IPS-15b (cell line): ENCODE measurements at regions not wholly inside any gene's neighbourhood (a gene's known extent, or its start where the extent isn't known, plus 50 kb on each side); places are given as distances from the start of the nearest gene placed in this dataset.
A peak's percentile ranks its signal among the peaks of the same experiment; 100 is the strongest.
"Not testable (repeated sequence)": the region's sequence is repeated elsewhere in the genome, so short reads cannot be mapped to it uniquely, and the experiment has no call there.

ENCODE experiments used
- H3K27me3 ChIP-seq: one replicate; pipeline ENCODE4 v1.6.1; 2013; ENCODE audit warnings: low read length; ENCODE audit not compliant: control insufficient read depth, insufficient read depth
- H3K36me3 ChIP-seq: one replicate; pipeline ENCODE4 v1.6.1; 2013; ENCODE audit warnings: low read length; ENCODE audit not compliant: control insufficient read depth, insufficient read depth
- H3K4me1 ChIP-seq: one replicate; pipeline ENCODE4 v1.6.1; 2013; ENCODE audit warnings: mild to moderate bottlenecking, low read length; ENCODE audit not compliant: control insufficient read depth, insufficient read depth
- H3K4me3 ChIP-seq: one replicate; pipeline ENCODE4 v1.5.1; 2013; ENCODE audit warnings: low read depth, low read length
- H3K9ac ChIP-seq: one replicate; pipeline ENCODE4 v1.6.1; 2013; ENCODE audit warnings: low read depth, mild to moderate bottlenecking, low read length
- H3K9me3 ChIP-seq: one replicate; pipeline ENCODE4 v1.6.1; 2013; ENCODE audit warnings: mild to moderate bottlenecking, low read length; ENCODE audit not compliant: control insufficient read depth, insufficient read depth

- Histone ChIP-seq H3K4me1 (no peaks in the 10 kb centered on the region), H3K9me3 (no peaks in the 10 kb centered on the region), H3K9ac (no peak overlapping the region), H3K4me3 (peak overlapping the region; percentile 66), H3K36me3 (no peaks in the 10 kb centered on the region), H3K27me3 (no peaks in the 10 kb centered on the region)
Measured at GRCh38 chr22:41023299-41023623, 69.1 kb upstream of the EP300 start.

- no peaks in the 10 kb centered on the region for H3K27me3 ChIP-seq
- peaks cover 4% of the 10 kb centered on the region for H3K4me1 ChIP-seq
- H3K9ac ChIP-seq, result no peak overlapping the region
- H3K4me3 ChIP-seq, result no peak overlapping the region
- no peaks in the 10 kb centered on the region for H3K9me3 ChIP-seq
- H3K36me3 ChIP-seq, result no peaks in the 10 kb centered on the region
Measured at GRCh38 chr22:41028841-41029240, 63.6 kb upstream of the EP300 start.

- Histone ChIP-seq H3K27me3 (no peaks in the 10 kb centered on the region), H3K36me3 (no peaks in the 10 kb centered on the region), H3K4me3 (no peak overlapping the region), H3K4me1 (peaks cover 4% of the 10 kb centered on the region), H3K9me3 (no peaks in the 10 kb centered on the region), H3K9ac (no peak overlapping the region)
Measured at GRCh38 chr22:41030891-41031290, 61.5 kb upstream of the EP300 start.

- Histone ChIP-seq H3K4me3 (no peak overlapping the region), H3K4me1 (peaks cover 2% of the 10 kb centered on the region), H3K9me3 (no peaks in the 10 kb centered on the region), H3K36me3 (no peaks in the 10 kb centered on the region), H3K27me3 (no peaks in the 10 kb centered on the region), H3K9ac (no peak overlapping the region)
Measured at GRCh38 chr22:41034706-41035105, 57.7 kb upstream of the EP300 start.

- no peaks in the 10 kb centered on the region for H3K4me1 ChIP-seq
- H3K9me3 ChIP-seq, result no peaks in the 10 kb centered on the region
- no peaks in the 10 kb centered on the region for H3K36me3 ChIP-seq
- H3K4me3 ChIP-seq, result no peak overlapping the region
- H3K9ac ChIP-seq, result no peak overlapping the region
- no peaks in the 10 kb centered on the region for H3K27me3 ChIP-seq
Measured at GRCh38 chr22:41036924-41037323, 55.5 kb upstream of the EP300 start.

- no peak overlapping the region for H3K4me3 ChIP-seq
- no peaks in the 10 kb centered on the region for H3K9me3 ChIP-seq
- H3K9ac ChIP-seq, result no peak overlapping the region
- H3K4me1 ChIP-seq, result no peaks in the 10 kb centered on the region
- H3K27me3 ChIP-seq, result no peaks in the 10 kb centered on the region
- no peaks in the 10 kb centered on the region for H3K36me3 ChIP-seq
Measured at GRCh38 chr22:41038732-41039131, 53.7 kb upstream of the EP300 start.

GRCh38 chr22:41039641-41040040 lies 52.8 kb upstream of the EP300 start:
- H3K36me3 ChIP-seq, H3K9ac ChIP-seq, H3K27me3 ChIP-seq, H3K9me3 ChIP-seq, H3K4me3 ChIP-seq, H3K4me1 ChIP-seq: not testable (repeated sequence)

GRCh38 chr22:41040483-41040882 lies 51.9 kb upstream of the EP300 start:
- Histone ChIP-seq H3K4me3 (no peak overlapping the region), H3K9me3 (no peaks in the 10 kb centered on the region)

GRCh38 chr22:41041532-41041931 lies 50.9 kb upstream of the EP300 start:
- Histone ChIP-seq H3K36me3 (no peaks in the 10 kb centered on the region), H3K27me3 (no peaks in the 10 kb centered on the region), H3K9ac (no peak overlapping the region), H3K4me3 (no peak overlapping the region), H3K9me3 (no peaks in the 10 kb centered on the region), H3K4me1 (no peaks in the 10 kb centered on the region)

More at GRCh38 chr22:41040483-41040882, 51.9 kb upstream of the EP300 start:
- H3K36me3 ChIP-seq, result no peaks in the 10 kb centered on the region
- no peak overlapping the region for H3K9ac ChIP-seq
- H3K4me1 ChIP-seq, result no peaks in the 10 kb centered on the region
- no peaks in the 10 kb centered on the region for H3K27me3 ChIP-seq
